Glutamatergic neuron (in vitro differentiated cells): ENCODE measurements at regions not wholly inside any gene's neighbourhood (a gene's known extent, or its start where the extent isn't known, plus 50 kb on each side); places are given as distances from the start of the nearest gene placed in this dataset.
"Not testable (repeated sequence)": the region's sequence is repeated elsewhere in the genome, so short reads cannot be mapped to it uniquely, and the experiment has no call there.

Source experiments
- DNase-seq: peaks from one replicate; pipeline ENCODE4 v3.0.0; 2022
- H3K27ac Mint-ChIP-seq: one replicate; pipeline ENCODE4 v1.8.0; 2020; ENCODE audit warnings: mild to moderate bottlenecking, mixed read lengths, inconsistent platforms; ENCODE audit not compliant: unreplicated experiment
- H3K27me3 Mint-ChIP-seq: one replicate; pipeline ENCODE4 v1.8.0; 2020; ENCODE audit warnings: mild to moderate bottlenecking, moderate library complexity, mixed read lengths, inconsistent platforms; ENCODE audit not compliant: unreplicated experiment
- H3K36me3 Mint-ChIP-seq: one replicate; pipeline ENCODE4 v1.8.0; 2020; ENCODE audit warnings: mild to moderate bottlenecking, mixed read lengths, inconsistent platforms; ENCODE audit not compliant: unreplicated experiment
- H3K4me1 Mint-ChIP-seq: one replicate; pipeline ENCODE4 v1.8.0; 2020; ENCODE audit warnings: mild to moderate bottlenecking, low read depth, mixed read lengths, inconsistent platforms; ENCODE audit not compliant: unreplicated experiment
- H3K4me3 Mint-ChIP-seq: one replicate; pipeline ENCODE4 v1.8.0; 2020; ENCODE audit warnings: mild to moderate bottlenecking, mixed read lengths, inconsistent platforms; ENCODE audit not compliant: unreplicated experiment
- H3K9me3 Mint-ChIP-seq: one replicate; pipeline ENCODE4 v1.8.0; 2020; ENCODE audit warnings: mild to moderate bottlenecking, moderate library complexity, mixed read lengths, inconsistent platforms; ENCODE audit not compliant: unreplicated experiment
- CTCF ChIP-seq: fragments of 200-600 bp; sonication (generic); IDR thresholded peaks from one replicate; pipeline ENCODE4 v1.5.0; 2021; ENCODE audit not compliant: partially characterized antibody, unreplicated experiment

- peaks cover 17% of the 10 kb centered on the region for H3K9me3 Mint-ChIP-seq
- DNase-seq, result peak; percentile 43
- H3K27ac Mint-ChIP-seq, result peak overlapping the region; percentile 97
- no peak for TF ChIP-seq CTCF
- H3K4me1 Mint-ChIP-seq, result peaks cover 20% of the 10 kb centered on the region
- peak overlapping the region; percentile 80 for H3K4me3 Mint-ChIP-seq
- H3K36me3 Mint-ChIP-seq, result peaks cover 9% of the 10 kb centered on the region
- peaks cover 12% of the 10 kb centered on the region for H3K27me3 Mint-ChIP-seq
Measured at GRCh38 chr9:129412814-129413536, 207.9 kb downstream of the C9orf50 start.

- H3K36me3 Mint-ChIP-seq, result not testable (repeated sequence)
- Mint-ChIP-seq H3K9me3 (peaks cover 16% of the 10 kb centered on the region), H3K4me1 (peaks cover 20% of the 10 kb centered on the region), H3K27ac (peak overlapping the region; percentile 97), H3K27me3 (peaks cover 12% of the 10 kb centered on the region), H3K4me3 (peak overlapping the region; percentile 80)
- DNase-seq, result peak; percentile 11
Measured at GRCh38 chr9:129412176-129412813, 208.6 kb downstream of the C9orf50 start.

GRCh38 chr9:129411501-129412175 is 209.3 kb downstream of the C9orf50 start:
- Mint-ChIP-seq H3K36me3 (peaks cover 9% of the 10 kb centered on the region), H3K4me3 (no peak overlapping the region), H3K27me3 (peaks cover 9% of the 10 kb centered on the region), H3K4me1 (peaks cover 15% of the 10 kb centered on the region), H3K9me3 (peaks cover 14% of the 10 kb centered on the region), H3K27ac (no peak overlapping the region)
- DNase-seq, result peak; percentile 8
- no peak for TF ChIP-seq CTCF

GRCh38 chr9:129410226-129410625 is 210.7 kb downstream of the C9orf50 start:
- H3K36me3 Mint-ChIP-seq, result peaks cover 9% of the 10 kb centered on the region
- peak overlapping the region; percentile 9 for H3K27ac Mint-ChIP-seq
- peak overlapping the region; percentile 28 for H3K4me3 Mint-ChIP-seq
- H3K27me3 Mint-ChIP-seq, result peaks cover 9% of the 10 kb centered on the region
- peaks cover 14% of the 10 kb centered on the region for H3K4me1 Mint-ChIP-seq
- H3K9me3 Mint-ChIP-seq, result peaks cover 10% of the 10 kb centered on the region
- no peak for TF ChIP-seq CTCF
- DNase-seq, result no peak

GRCh38 chr9:129408535-129409215 is 212.2 kb downstream of the C9orf50 start:
- Mint-ChIP-seq H3K36me3 (peaks cover 9% of the 10 kb centered on the region), H3K4me1 (peaks cover 8% of the 10 kb centered on the region), H3K27me3 (peaks cover 7% of the 10 kb centered on the region), H3K27ac (no peak overlapping the region), H3K9me3 (peaks cover 8% of the 10 kb centered on the region), H3K4me3 (no peak overlapping the region)
- no peak for DNase-seq
- no peak for TF ChIP-seq CTCF
